ENCODE measurements at regions not wholly inside any gene's neighbourhood (a gene's known extent, or its start where the extent isn't known, plus 50 kb on each side); places are given as distances from the start of the nearest gene placed in this dataset.

- TF ChIP-seq CTCF (IDR thresholded peaks at IDR 0.05; ENCODE audit: extremely low read depth, low read depth, low read length): no peak
- Histone ChIP-seq H3K4me2 (ENCODE audit: insufficient read depth, low read length) (no peak overlapping the region), H4K20me1 (ENCODE audit: insufficient read depth, low read length) (no peaks in the 10 kb centered on the region), H3K4me1 (ENCODE audit: insufficient read depth, low read length) (no peaks in the 10 kb centered on the region), H3K36me3 (ENCODE audit: insufficient read depth, low read length) (no peaks in the 10 kb centered on the region), H3K4me3 (ENCODE audit: insufficient read depth, low read length) (no peak overlapping the region), H3K27ac (ENCODE audit: low read depth, low read length) (no peak overlapping the region), H3K9me3 (ENCODE audit: low read depth, low read length) (no peaks in the 10 kb centered on the region), H3K27me3 (ENCODE audit: insufficient read depth, low read length) (no peaks in the 10 kb centered on the region), H2AFZ (ENCODE audit: low read length) (no peak overlapping the region), H3K79me2 (ENCODE audit: insufficient read depth, low read length) (no peaks in the 10 kb centered on the region)
- DNase-seq (ENCODE audit: insufficient read length, low spot score, missing footprints): no peak
Observed at GRCh38 chr16:73433731-73434307, 385.9 kb upstream of the ZFHX3 start.

- Histone ChIP-seq H3K79me2 (ENCODE audit: insufficient read depth, low read length) (no peaks in the 10 kb centered on the region), H3K4me1 (ENCODE audit: insufficient read depth, low read length) (no peaks in the 10 kb centered on the region), H3K36me3 (ENCODE audit: insufficient read depth, low read length) (no peaks in the 10 kb centered on the region), H3K27ac (ENCODE audit: low read depth, low read length) (no peak overlapping the region), H3K9me3 (ENCODE audit: low read depth, low read length) (no peaks in the 10 kb centered on the region), H3K4me3 (ENCODE audit: insufficient read depth, low read length) (no peak overlapping the region), H3K27me3 (ENCODE audit: insufficient read depth, low read length) (no peaks in the 10 kb centered on the region), H3K4me2 (ENCODE audit: insufficient read depth, low read length) (no peak overlapping the region), H4K20me1 (ENCODE audit: insufficient read depth, low read length) (no peaks in the 10 kb centered on the region), H2AFZ (ENCODE audit: low read length) (no peak overlapping the region)
- DNase-seq (ENCODE audit: insufficient read length, low spot score, missing footprints): no peak
- no peak for TF ChIP-seq CTCF (IDR thresholded peaks at IDR 0.05; ENCODE audit: extremely low read depth, low read depth, low read length)
Observed at GRCh38 chr16:73432850-73433730, 385.2 kb upstream of the ZFHX3 start.

- H3K27me3 ChIP-seq (ENCODE audit: insufficient read depth, low read length): no peaks in the 10 kb centered on the region
- no peaks in the 10 kb centered on the region for H3K4me1 ChIP-seq (ENCODE audit: insufficient read depth, low read length)
- H3K79me2 ChIP-seq (ENCODE audit: insufficient read depth, low read length): no peaks in the 10 kb centered on the region
- no peak for TF ChIP-seq CTCF (IDR thresholded peaks at IDR 0.05; ENCODE audit: extremely low read depth, low read depth, low read length)
- no peak overlapping the region for H3K4me2 ChIP-seq (ENCODE audit: insufficient read depth, low read length)
- no peak for DNase-seq (ENCODE audit: insufficient read length, low spot score, missing footprints)
- H3K36me3 ChIP-seq (ENCODE audit: insufficient read depth, low read length): no peaks in the 10 kb centered on the region
- H2AFZ ChIP-seq (ENCODE audit: low read length): no peak overlapping the region
- H3K4me3 ChIP-seq (ENCODE audit: insufficient read depth, low read length): no peak overlapping the region
- H3K27ac ChIP-seq (ENCODE audit: low read depth, low read length): no peak overlapping the region
- no peaks in the 10 kb centered on the region for H4K20me1 ChIP-seq (ENCODE audit: insufficient read depth, low read length)
- H3K9me3 ChIP-seq (ENCODE audit: low read depth, low read length): no peaks in the 10 kb centered on the region
Observed at GRCh38 chr16:73430138-73430537, 382.2 kb upstream of the ZFHX3 start.

GRCh38 chr16:73428121-73428520 lies 380.2 kb upstream of the ZFHX3 start:
- no peaks in the 10 kb centered on the region for H3K4me1 ChIP-seq (ENCODE audit: insufficient read depth, low read length)
- H4K20me1 ChIP-seq (ENCODE audit: insufficient read depth, low read length): no peaks in the 10 kb centered on the region
- H3K79me2 ChIP-seq (ENCODE audit: insufficient read depth, low read length): no peaks in the 10 kb centered on the region
- H3K27me3 ChIP-seq (ENCODE audit: insufficient read depth, low read length): no peaks in the 10 kb centered on the region
- H3K36me3 ChIP-seq (ENCODE audit: insufficient read depth, low read length): no peaks in the 10 kb centered on the region
- no peak overlapping the region for H3K27ac ChIP-seq (ENCODE audit: low read depth, low read length)
- no peak for TF ChIP-seq CTCF (IDR thresholded peaks at IDR 0.05; ENCODE audit: extremely low read depth, low read depth, low read length)
- H2AFZ ChIP-seq (ENCODE audit: low read length): no peak overlapping the region
- no peak overlapping the region for H3K4me3 ChIP-seq (ENCODE audit: insufficient read depth, low read length)
- no peak for DNase-seq (ENCODE audit: insufficient read length, low spot score, missing footprints)
- H3K9me3 ChIP-seq (ENCODE audit: low read depth, low read length): no peaks in the 10 kb centered on the region
- H3K4me2 ChIP-seq (ENCODE audit: insufficient read depth, low read length): no peak overlapping the region
